GM19455 (cell line): ENCODE measurements at regions not wholly inside any gene's neighbourhood (a gene's known extent, or its start where the extent isn't known, plus 50 kb on each side); places are given as distances from the start of the nearest gene placed in this dataset.
"Not testable (repeated sequence)": the region's sequence is repeated elsewhere in the genome, so short reads cannot be mapped to it uniquely, and the experiment has no call there.

Source experiments
- ATAC-seq: cut with Tn5 transposase; IDR thresholded peaks from one replicate; pipeline ENCODE4 v1.9.1; 2021; ENCODE audit not compliant: unreplicated experiment

- ATAC-seq: no peak
These were observed 1175.3 kb downstream of the GATA3 start for GRCh38 chr10:9229702-9230244.

GRCh38 chr10:9230625-9231024 lies 1176.1 kb downstream of the GATA3 start:
- ATAC-seq: no peak

- ATAC-seq: no peak
These were observed 1179.7 kb downstream of the GATA3 start for GRCh38 chr10:9234191-9234590.

GRCh38 chr10:9238041-9238440 lies 1183.6 kb downstream of the GATA3 start:
- no peak for ATAC-seq

- ATAC-seq: no peak
These were observed 1184.8 kb downstream of the GATA3 start for GRCh38 chr10:9239298-9239697.

- no peak for ATAC-seq
These were observed 1189.5 kb downstream of the GATA3 start for GRCh38 chr10:9243941-9244411.

- no peak for ATAC-seq
These were observed 1190.4 kb downstream of the GATA3 start for GRCh38 chr10:9244864-9245263.

GRCh38 chr10:9253121-9253520 lies 1198.6 kb downstream of the GATA3 start:
- ATAC-seq: no peak

GRCh38 chr10:9254353-9254752 lies 1199.9 kb downstream of the GATA3 start:
- ATAC-seq: no peak

- no peak for ATAC-seq
These were observed 1206.2 kb downstream of the GATA3 start for GRCh38 chr10:9260690-9261089.

GRCh38 chr10:9262770-9263169 lies 1208.3 kb downstream of the GATA3 start:
- no peak for ATAC-seq

- ATAC-seq: no peak
These were observed 1213.7 kb downstream of the GATA3 start for GRCh38 chr10:9268176-9268575.

- not testable (repeated sequence) for ATAC-seq
These were observed 1218.8 kb downstream of the GATA3 start for GRCh38 chr10:9273126-9273833.

- no peak for ATAC-seq
These were observed 1219.8 kb downstream of the GATA3 start for GRCh38 chr10:9274206-9274755.

GRCh38 chr10:9275861-9276260 lies 1221.4 kb downstream of the GATA3 start:
- ATAC-seq: no peak

- no peak for ATAC-seq
These were observed 1231.2 kb downstream of the GATA3 start for GRCh38 chr10:9285690-9286089.

- ATAC-seq: no peak
These were observed 1235.3 kb downstream of the GATA3 start for GRCh38 chr10:9289811-9290210.

- no peak for ATAC-seq
These were observed 1236.6 kb downstream of the GATA3 start for GRCh38 chr10:9291081-9291480.

GRCh38 chr10:9294132-9294663 lies 1239.7 kb downstream of the GATA3 start:
- ATAC-seq: no peak

- ATAC-seq: peak; percentile 60
These were observed 1240.4 kb downstream of the GATA3 start for GRCh38 chr10:9294865-9295264.

GRCh38 chr10:9296190-9296589 lies 1241.7 kb downstream of the GATA3 start:
- ATAC-seq: no peak

GRCh38 chr10:9297580-9297979 lies 1243.1 kb downstream of the GATA3 start:
- no peak for ATAC-seq
